ENCODE measurements at regions not wholly inside any gene's neighbourhood (a gene's known extent, or its start where the extent isn't known, plus 50 kb on each side); places are given as distances from the start of the nearest gene placed in this dataset.

GRCh38 chrX:87798039-87798438, 280.4 kb downstream of the KLHL4 start (continued):
- TF ChIP-seq, protein P1, sequence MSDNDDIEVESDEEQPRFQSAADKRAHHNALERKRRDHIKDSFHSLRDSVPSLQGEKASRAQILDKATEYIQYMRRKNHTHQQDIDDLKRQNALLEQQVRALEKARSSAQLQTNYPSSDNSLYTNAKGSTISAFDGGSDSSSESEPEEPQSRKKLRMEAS (CRISPR knock-in tag; IDR thresholded peaks at IDR 0.05) = no peak
- TF ChIP-seq ZNF425 (CRISPR knock-in tag; conservative IDR thresholded peaks at IDR 0.05) = no peak
- TF ChIP-seq STAT6 (CRISPR knock-in tag; conservative IDR thresholded peaks at IDR 0.05; ENCODE audit: low read depth) = no peak
- TF ChIP-seq USF1 (CRISPR knock-in tag; IDR thresholded peaks at IDR 0.05) = no peak

- peaks cover 4% of the 10 kb centered on the region; the same call in 1 of the 2 replicates for H3K9me3 Mint-ChIP-seq
- DNase-seq (ENCODE audit: low spot score) (no peak), ATAC-seq (no peak)
- no peaks in the 10 kb centered on the region for H3K27me3 Mint-ChIP-seq (ENCODE audit: low read depth)
- no peak overlapping the region for H3K4me3 Mint-ChIP-seq
- POLR2A ChIA-PET = no interaction called here
- no peak overlapping the region for H3K27ac Mint-ChIP-seq
- H3K4me1 Mint-ChIP-seq = peaks cover 24% of the 10 kb centered on the region
- CTCF ChIA-PET = no interaction called here
- H3K36me3 Mint-ChIP-seq = peaks cover 4% of the 10 kb centered on the region; the same call in 1 of the 2 replicates
- TF ChIP-seq ZNF317 (CRISPR knock-in tag; IDR thresholded peaks at IDR 0.05; ENCODE audit: borderline replicate concordance, low read depth) (no peak), E2F4 (CRISPR knock-in tag; IDR thresholded peaks at IDR 0.05; ENCODE audit: borderline replicate concordance, low read depth) (no peak), NR2C2 (CRISPR knock-in tag; IDR thresholded peaks at IDR 0.05) (no peak), TEAD1 (CRISPR knock-in tag; IDR thresholded peaks at IDR 0.05) (no peak), SMAD4 (CRISPR knock-in tag; IDR thresholded peaks at IDR 0.05) (no peak), ESRRA (CRISPR knock-in tag; IDR thresholded peaks at IDR 0.05; ENCODE audit: borderline replicate concordance) (no peak), NFATC4 (CRISPR knock-in tag; IDR thresholded peaks at IDR 0.05) (no peak), NR1H2 (CRISPR knock-in tag; IDR thresholded peaks at IDR 0.05) (no peak), E2F5 (CRISPR knock-in tag; IDR thresholded peaks at IDR 0.05) (no peak), ZNF232 (CRISPR knock-in tag; IDR thresholded peaks at IDR 0.05) (no peak), IRF2 (CRISPR knock-in tag; IDR thresholded peaks at IDR 0.05; ENCODE audit: borderline replicate concordance, low read depth) (no peak), ZSCAN18 (CRISPR knock-in tag; IDR thresholded peaks at IDR 0.05) (no peak), CBFB (CRISPR knock-in tag; IDR thresholded peaks at IDR 0.05; ENCODE audit: low read depth) (no peak), ZNF121 (CRISPR knock-in tag; IDR thresholded peaks at IDR 0.05) (no peak), MLX (CRISPR knock-in tag; IDR thresholded peaks at IDR 0.05) (no peak), GABPB1 (CRISPR knock-in tag; IDR thresholded peaks at IDR 0.05) (no peak)
- TF ChIP-seq, protein P2, sequence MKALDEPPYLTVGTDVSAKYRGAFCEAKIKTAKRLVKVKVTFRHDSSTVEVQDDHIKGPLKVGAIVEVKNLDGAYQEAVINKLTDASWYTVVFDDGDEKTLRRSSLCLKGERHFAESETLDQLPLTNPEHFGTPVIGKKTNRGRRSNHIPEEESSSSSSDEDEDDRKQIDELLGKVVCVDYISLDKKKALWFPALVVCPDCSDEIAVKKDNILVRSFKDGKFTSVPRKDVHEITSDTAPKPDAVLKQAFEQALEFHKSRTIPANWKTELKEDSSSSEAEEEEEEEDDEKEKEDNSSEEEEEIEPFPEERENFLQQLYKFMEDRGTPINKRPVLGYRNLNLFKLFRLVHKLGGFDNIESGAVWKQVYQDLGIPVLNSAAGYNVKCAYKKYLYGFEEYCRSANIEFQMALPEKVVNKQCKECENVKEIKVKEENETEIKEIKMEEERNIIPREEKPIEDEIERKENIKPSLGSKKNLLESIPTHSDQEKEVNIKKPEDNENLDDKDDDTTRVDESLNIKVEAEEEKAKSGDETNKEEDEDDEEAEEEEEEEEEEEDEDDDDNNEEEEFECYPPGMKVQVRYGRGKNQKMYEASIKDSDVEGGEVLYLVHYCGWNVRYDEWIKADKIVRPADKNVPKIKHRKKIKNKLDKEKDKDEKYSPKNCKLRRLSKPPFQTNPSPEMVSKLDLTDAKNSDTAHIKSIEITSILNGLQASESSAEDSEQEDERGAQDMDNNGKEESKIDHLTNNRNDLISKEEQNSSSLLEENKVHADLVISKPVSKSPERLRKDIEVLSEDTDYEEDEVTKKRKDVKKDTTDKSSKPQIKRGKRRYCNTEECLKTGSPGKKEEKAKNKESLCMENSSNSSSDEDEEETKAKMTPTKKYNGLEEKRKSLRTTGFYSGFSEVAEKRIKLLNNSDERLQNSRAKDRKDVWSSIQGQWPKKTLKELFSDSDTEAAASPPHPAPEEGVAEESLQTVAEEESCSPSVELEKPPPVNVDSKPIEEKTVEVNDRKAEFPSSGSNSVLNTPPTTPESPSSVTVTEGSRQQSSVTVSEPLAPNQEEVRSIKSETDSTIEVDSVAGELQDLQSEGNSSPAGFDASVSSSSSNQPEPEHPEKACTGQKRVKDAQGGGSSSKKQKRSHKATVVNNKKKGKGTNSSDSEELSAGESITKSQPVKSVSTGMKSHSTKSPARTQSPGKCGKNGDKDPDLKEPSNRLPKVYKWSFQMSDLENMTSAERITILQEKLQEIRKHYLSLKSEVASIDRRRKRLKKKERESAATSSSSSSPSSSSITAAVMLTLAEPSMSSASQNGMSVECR (CRISPR knock-in tag; IDR thresholded peaks at IDR 0.05; ENCODE audit: borderline replicate concordance) = no peak
Observed at GRCh38 chrX:87805829-87806490, 288.4 kb downstream of the KLHL4 start.

All from WTC11 (cell line).